AG20443 (cell line): ENCODE measurements at regions not wholly inside any gene's neighbourhood (a gene's known extent, or its start where the extent isn't known, plus 50 kb on each side); places are given as distances from the start of the nearest gene placed in this dataset.

ENCODE experiments used
- DNase-seq: peaks from one replicate; pipeline ENCODE4 v3.0.0; 2012; ENCODE audit warnings: low spot score, mixed read lengths

DNA sequence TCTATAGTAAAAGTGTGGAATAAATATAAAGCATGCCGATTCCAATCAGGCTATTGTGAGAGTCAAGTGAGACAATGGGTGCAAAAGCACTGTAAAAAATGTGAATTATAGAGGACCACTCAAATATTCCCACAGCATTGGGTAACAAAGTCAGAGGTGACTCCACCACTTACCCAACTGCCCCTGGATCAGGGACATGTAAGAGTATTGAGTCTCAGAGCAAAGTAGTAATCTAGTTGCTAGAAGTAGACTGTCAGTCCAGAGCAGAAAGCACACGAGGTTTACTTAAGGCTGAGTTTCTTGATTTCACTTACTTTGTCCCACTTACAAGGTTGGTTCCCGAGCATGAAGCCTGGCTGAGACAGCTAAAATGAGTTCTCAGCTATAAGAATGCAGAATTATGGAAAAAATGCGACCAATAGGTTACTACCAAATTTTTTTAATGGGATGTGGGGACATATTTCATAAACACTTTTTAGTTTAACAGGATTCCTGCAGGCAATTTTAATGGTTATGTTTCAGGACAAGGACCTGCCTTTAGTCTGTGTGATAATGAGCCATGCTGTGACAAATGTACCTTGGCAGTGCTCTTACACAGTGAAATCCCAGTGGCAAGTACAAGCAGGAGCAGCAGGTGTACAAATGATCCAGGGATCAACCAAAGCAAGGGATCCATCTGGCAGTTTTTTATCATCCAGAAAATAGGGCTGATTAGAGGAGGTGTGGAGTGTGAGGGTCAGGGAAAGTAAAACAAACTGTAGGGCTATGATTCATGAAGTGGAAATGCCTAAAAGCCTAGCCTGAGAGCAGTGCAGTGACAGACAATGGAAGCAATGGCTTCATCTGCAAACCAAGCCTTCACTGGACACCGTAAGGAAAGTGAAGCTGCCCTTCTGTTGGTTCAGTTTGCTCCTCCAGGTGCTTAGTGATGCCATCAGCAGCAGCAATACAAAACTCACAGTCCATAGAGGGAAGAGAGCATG is 156.2 kb upstream of the SPAG17 start:
- peak; percentile 12 for DNase-seq

GRCh38 chr1:118339400-118340124 is 154.5 kb upstream of the SPAG17 start:
- peak; percentile 14 for DNase-seq

GRCh38 chr1:118338936-118339335 is 153.9 kb upstream of the SPAG17 start:
- peak; percentile 63 for DNase-seq

DNA sequence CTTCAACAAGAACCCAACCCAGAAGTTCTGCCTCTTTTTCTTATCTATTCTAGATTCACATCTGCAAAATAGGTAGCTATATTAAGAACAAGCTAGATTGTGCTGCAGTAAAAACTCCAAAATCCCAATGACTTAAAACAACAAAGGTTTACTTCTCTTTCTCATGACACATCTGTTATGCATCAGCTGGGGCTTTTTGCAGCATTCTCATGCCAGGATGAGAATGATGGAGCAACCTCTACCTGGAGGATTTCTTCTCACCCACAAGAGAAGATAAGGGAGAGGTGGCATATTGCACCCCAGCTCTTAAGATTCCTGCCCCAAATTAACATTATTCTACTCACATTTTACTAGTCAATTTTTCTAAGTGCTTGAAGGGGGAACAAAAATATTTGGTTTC is 152.3 kb upstream of the SPAG17 start:
- DNase-seq = no peak

DNA sequence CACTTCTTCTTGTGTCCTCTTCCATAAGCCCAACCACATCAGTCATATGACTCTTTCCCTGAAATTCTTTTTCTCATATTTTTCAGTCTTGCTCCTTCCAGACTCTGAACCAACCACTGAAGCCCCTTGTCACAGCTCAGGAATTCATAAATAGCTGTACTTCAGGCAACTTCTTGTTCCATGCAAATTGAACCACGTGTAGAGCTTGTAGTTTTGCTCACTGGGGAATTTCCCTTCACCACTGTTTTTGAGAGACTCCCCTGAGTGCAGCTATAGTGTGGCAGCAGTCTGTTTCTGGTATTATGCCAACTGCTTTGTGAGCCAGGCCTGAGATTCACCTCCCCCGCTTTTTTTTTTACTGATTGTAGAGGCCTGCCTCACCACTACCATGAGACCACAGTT is 150.3 kb upstream of the SPAG17 start:
- peak; percentile 42 for DNase-seq

DNA sequence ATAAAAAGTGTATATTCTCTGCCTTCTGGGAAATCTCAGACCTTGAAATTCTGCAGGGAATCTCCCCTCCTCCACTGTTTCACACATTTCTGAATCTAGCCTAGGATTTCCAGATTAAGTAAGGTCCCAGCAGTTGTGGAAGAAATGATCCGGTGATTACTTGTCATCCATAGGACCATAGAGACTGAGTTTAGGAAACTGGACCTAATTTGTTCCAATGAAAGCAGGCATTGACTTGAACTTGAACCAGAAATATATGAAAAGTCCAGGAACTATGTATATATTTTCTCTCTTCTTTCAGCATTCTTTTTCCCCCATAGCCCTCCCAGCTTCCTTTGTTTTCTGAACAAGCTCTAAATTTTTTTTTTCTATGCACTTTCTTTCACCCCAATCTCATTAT is 149.5 kb upstream of the SPAG17 start:
- no peak for DNase-seq

GRCh38 chr1:118333601-118334210 is 148.7 kb upstream of the SPAG17 start:
- DNase-seq = no peak

- no peak for DNase-seq
Measured at GRCh38 chr1:118326960-118327629, 142.1 kb upstream of the SPAG17 start.

DNA sequence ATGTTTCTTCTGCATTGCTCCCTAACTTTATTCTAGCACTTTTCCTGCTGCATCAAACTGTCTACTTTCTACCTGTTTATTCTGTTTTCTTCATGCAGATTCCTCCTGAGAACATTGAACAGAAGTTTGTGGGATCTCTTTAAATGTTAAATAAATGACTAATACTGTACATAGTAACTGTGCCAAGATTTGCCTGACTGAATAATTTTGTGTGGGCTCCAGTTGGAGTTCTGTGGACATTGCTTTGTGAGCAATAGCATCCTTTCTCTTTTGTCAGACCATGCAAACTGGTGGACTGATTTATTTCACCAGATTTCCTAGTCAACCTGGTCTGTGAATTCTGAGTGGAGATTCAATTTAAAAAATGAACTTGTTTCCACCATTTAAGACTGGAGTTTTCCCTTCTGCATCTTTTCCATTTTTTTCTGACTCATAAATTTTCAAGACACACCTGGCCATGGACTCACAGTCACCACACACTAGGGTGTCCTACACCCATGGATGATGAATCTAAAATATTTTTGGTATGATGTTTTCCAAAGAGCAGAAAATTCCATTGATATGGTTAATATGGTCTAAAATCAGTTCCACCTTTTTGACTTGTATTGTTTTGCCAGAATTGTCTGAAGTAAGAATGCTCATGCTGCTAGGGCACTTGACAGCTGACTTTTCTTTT is 140.7 kb upstream of the SPAG17 start:
- DNase-seq = peak; percentile 47

DNA sequence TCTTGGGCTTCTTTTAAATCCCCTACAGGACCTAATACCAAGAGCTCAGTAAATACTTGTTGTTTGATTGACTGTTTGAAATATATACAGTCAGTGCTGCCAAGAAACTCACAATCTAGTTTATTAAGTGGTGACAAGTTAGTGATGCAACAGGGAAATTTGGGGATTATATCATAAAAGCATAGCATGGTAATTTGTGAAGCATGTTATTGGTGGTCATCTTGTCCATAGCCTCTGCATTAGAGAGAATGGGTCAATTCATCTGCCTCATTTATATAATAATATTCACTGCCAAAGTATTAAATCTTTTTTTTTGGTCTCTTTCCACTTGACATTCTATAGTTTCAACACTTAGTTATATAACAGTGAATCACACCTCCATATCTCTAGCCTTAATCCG is 138.2 kb upstream of the SPAG17 start:
- DNase-seq = no peak

- DNase-seq = no peak
Measured at GRCh38 chr1:118322331-118322730, 137.3 kb upstream of the SPAG17 start.

- DNase-seq = no peak
Measured at GRCh38 chr1:118321840-118322239, 136.8 kb upstream of the SPAG17 start.

GRCh38 chr1:118317842-118318614 is 133.0 kb upstream of the SPAG17 start:
- DNase-seq = no peak

- DNase-seq = no peak
Measured at GRCh38 chr1:118306851-118307250, 121.8 kb upstream of the SPAG17 start.

- no peak for DNase-seq
Measured at GRCh38 chr1:118304722-118305359, 119.8 kb upstream of the SPAG17 start.

DNA sequence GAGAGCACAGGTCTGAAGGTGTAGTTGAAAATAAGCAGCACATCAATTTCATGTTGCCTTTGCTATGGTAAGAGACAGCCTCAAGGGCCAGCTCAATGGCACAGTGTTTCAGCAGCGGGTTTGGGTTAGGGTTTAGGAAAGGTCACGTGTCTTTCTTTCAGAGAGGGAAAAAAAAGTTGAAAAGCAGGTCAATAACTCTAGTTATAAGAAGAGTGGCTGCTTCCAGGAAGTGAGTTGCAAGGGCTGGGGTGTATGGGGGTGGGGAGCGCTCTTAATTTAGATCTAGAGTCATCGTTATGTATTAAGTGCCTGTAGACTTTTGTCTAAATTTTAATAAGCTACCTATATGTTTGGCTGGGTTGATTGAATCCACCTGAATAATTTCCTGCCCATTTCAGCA is 118.5 kb upstream of the SPAG17 start:
- no peak for DNase-seq

DNA sequence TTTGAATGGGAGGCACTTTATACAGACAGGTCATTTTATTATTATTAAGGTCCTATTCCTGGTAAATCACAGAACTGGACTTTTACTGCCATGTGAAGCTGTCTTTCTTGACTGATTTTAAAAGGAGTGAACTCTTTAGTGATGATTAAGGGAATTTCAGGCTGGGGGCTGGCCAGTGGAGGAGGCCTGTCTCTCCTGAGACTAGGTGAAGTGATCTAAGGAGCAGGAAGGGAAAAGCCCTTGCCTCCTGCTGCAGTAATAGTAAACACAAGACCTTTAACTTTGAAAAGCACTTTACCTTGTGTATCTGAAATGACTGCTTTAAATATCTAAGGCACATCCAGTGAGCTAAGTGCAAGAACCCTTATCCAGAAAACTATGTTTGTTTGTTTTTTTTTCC is 118.0 kb upstream of the SPAG17 start:
- DNase-seq = no peak

GRCh38 chr1:118302145-118302544 is 117.1 kb upstream of the SPAG17 start:
- peak; percentile 27 for DNase-seq

GRCh38 chr1:118300808-118301207 is 115.8 kb upstream of the SPAG17 start:
- DNase-seq = no peak

GRCh38 chr1:118298397-118298796 is 113.4 kb upstream of the SPAG17 start:
- no peak for DNase-seq
